ENCODE measurements at regions not wholly inside any gene's neighbourhood (a gene's known extent, or its start where the extent isn't known, plus 50 kb on each side); places are given as distances from the start of the nearest gene placed in this dataset.

GRCh38 chr14:85241022-85241855 lies 288.7 kb upstream of the FLRT2 start:
- intact Hi-C loops (cut with DNase I; ENCODE audit: low total_unique reads) (no loop called here), in situ Hi-C loops (cut with MboI; ENCODE audit: low pct_ligation_motif_present in 1 of 4, low pct_unique_long_range_greater_than_20kb in 1 of 4, low sequenced_read_pairs in 3 of 4) (no loop called here)
- TF ChIP-seq POLR2AphosphoS5 (IDR thresholded peaks at IDR 0.05) (no peak), EP300 (IDR thresholded peaks at IDR 0.05; ENCODE audit: low read depth) (no peak), POLR2A (IDR thresholded peaks at IDR 0.05) (no peak)
- TF ChIP-seq, protein P1, sequence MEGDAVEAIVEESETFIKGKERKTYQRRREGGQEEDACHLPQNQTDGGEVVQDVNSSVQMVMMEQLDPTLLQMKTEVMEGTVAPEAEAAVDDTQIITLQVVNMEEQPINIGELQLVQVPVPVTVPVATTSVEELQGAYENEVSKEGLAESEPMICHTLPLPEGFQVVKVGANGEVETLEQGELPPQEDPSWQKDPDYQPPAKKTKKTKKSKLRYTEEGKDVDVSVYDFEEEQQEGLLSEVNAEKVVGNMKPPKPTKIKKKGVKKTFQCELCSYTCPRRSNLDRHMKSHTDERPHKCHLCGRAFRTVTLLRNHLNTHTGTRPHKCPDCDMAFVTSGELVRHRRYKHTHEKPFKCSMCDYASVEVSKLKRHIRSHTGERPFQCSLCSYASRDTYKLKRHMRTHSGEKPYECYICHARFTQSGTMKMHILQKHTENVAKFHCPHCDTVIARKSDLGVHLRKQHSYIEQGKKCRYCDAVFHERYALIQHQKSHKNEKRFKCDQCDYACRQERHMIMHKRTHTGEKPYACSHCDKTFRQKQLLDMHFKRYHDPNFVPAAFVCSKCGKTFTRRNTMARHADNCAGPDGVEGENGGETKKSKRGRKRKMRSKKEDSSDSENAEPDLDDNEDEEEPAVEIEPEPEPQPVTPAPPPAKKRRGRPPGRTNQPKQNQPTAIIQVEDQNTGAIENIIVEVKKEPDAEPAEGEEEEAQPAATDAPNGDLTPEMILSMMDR (IDR thresholded peaks at IDR 0.05): no peak
- Histone ChIP-seq H3K4me1 (peaks cover 0 to 9% (median 0%) of the 10 kb centered on the region in 4 donors), H3K27me3 (no peaks in the 10 kb centered on the region), H3K9me3 (no peaks in the 10 kb centered on the region), H3K36me3 (no peaks in the 10 kb centered on the region), H3K27ac (no peak overlapping the region), H3K4me3 (no peak overlapping the region)
- no peak for DNase-seq
- 37 to 41% methylated on average over 13 to 14 of the region's 14 CpGs for WGBS, 2 donors (ENCODE audit: low coverage in 1 of 2)

DNA sequence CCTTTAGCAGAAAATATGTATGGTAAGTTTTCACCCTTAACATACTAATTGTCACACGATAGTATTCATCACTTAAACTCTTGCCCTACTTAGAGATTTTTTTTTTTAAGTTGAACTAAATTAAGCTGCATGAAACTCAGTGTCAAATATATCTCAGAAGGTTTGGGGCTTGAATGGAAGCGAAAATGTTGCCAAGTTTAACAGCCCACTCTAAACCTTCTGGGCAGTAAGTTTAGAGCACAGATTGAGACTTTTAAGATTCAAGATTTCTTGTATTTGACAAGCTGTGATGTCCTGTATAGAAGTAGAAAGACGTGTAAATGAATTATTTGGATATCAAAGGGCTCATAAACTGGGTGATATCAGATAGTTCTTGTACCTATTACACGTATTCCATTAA lies 287.3 kb upstream of the FLRT2 start:
- 77 to 83% methylated on average over 4 of the region's 4 CpGs for WGBS, 2 donors (ENCODE audit: low coverage in 1 of 2)
- Histone ChIP-seq H3K36me3 (no peaks in the 10 kb centered on the region), H3K27me3 (no peaks in the 10 kb centered on the region), H3K4me3 (no peak overlapping the region), H3K27ac (no peak overlapping the region), H3K9me3 (no peaks in the 10 kb centered on the region), H3K4me1 (peaks cover 0 to 9% (median 0%) of the 10 kb centered on the region in 4 donors)
- intact Hi-C loops (cut with DNase I; ENCODE audit: low total_unique reads) (no loop called here), in situ Hi-C loops (cut with MboI; ENCODE audit: low pct_ligation_motif_present in 1 of 4, low pct_unique_long_range_greater_than_20kb in 1 of 4, low sequenced_read_pairs in 3 of 4) (no loop called here)
- no peak for TF ChIP-seq POLR2A (IDR thresholded peaks at IDR 0.05)
- TF ChIP-seq POLR2AphosphoS5 (IDR thresholded peaks at IDR 0.05): no peak
- TF ChIP-seq, protein P1 (IDR thresholded peaks at IDR 0.05): no peak
- TF ChIP-seq EP300 (IDR thresholded peaks at IDR 0.05; ENCODE audit: low read depth): no peak
- DNase-seq: no peak

GRCh38 chr14:85243321-85243720 lies 286.6 kb upstream of the FLRT2 start:
- intact Hi-C loops (cut with DNase I; ENCODE audit: low total_unique reads): no loop called here
- Histone ChIP-seq H3K4me3 (no peak overlapping the region), H3K4me1 (peaks cover 0 to 9% (median 0%) of the 10 kb centered on the region in 4 donors), H3K27me3 (no peaks in the 10 kb centered on the region), H3K36me3 (no peaks in the 10 kb centered on the region), H3K9me3 (no peaks in the 10 kb centered on the region), H3K27ac (no peak overlapping the region)
- no peak for DNase-seq
- TF ChIP-seq, protein P1 (IDR thresholded peaks at IDR 0.05): no peak
- TF ChIP-seq EP300 (IDR thresholded peaks at IDR 0.05; ENCODE audit: low read depth) (no peak), POLR2AphosphoS5 (IDR thresholded peaks at IDR 0.05) (no peak), POLR2A (IDR thresholded peaks at IDR 0.05) (no peak)
- 68 to 71% methylated on average over 1 of the region's 1 CpG for WGBS, 2 donors (ENCODE audit: low coverage in 1 of 2)
- in situ Hi-C loops (cut with MboI; ENCODE audit: low pct_ligation_motif_present in 1 of 4, low pct_unique_long_range_greater_than_20kb in 1 of 4, low sequenced_read_pairs in 3 of 4): no loop called here

DNA sequence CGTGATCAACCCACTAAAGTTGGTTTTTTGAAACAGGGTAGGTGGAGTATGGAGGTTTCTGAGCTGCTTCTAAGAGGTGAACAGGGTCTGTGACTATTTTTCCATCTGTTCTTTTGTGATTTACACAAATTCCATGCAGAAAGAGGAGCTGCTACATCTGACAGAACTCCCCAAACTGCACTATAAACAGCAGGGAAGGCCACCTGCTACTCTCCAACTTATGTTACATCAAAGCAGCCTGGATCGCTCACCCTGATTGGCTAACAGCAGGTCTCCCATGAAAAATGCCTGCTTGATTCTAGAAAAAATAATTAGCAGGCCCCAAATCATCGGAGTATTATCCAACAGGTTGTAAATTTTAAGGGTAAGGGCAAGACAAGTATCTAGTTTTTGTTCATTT lies 282.9 kb upstream of the FLRT2 start:
- Histone ChIP-seq H3K4me1 (no peaks in the 10 kb centered on the region), H3K27ac (no peak overlapping the region), H3K9me3 (no peaks in the 10 kb centered on the region), H3K27me3 (no peaks in the 10 kb centered on the region), H3K36me3 (no peaks in the 10 kb centered on the region), H3K4me3 (no peak overlapping the region)
- TF ChIP-seq POLR2AphosphoS5 (IDR thresholded peaks at IDR 0.05): no peak
- TF ChIP-seq, protein P1 (IDR thresholded peaks at IDR 0.05): no peak
- TF ChIP-seq POLR2A (IDR thresholded peaks at IDR 0.05): no peak
- no peak for TF ChIP-seq EP300 (IDR thresholded peaks at IDR 0.05; ENCODE audit: low read depth)
- DNase-seq: no peak
- in situ Hi-C loops (cut with MboI; ENCODE audit: low pct_ligation_motif_present in 1 of 4, low pct_unique_long_range_greater_than_20kb in 1 of 4, low sequenced_read_pairs in 3 of 4) (no loop called here), intact Hi-C loops (cut with DNase I; ENCODE audit: low total_unique reads) (no loop called here)
- 72 to 80% methylated on average over 2 to 3 of the region's 3 CpGs for WGBS, 2 donors (ENCODE audit: low coverage in 1 of 2)

Measured in transverse colon (tissue), 4 donors.